ENCODE measurements at regions not wholly inside any gene's neighbourhood (a gene's known extent, or its start where the extent isn't known, plus 50 kb on each side); places are given as distances from the start of the nearest gene placed in this dataset.

DNA sequence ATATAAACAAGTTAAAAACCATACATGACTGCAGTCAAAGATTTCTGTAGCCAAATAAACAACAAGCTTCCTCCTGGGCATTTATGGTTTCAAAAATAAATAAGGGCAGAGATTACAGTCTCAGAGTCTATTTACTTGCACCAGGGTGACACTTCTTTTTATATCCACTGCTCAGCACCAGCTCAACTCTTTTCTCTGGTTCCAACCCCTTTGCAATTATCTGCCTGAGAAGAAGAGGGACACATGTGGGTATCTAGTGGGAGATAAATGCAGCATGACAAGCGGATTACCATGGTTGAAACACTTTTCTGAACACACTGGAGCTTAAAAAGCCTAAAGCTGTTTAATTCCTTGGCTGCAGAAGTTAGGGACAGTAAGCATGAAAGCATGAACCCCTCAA is 311.5 kb downstream of the CNTN3 start:
- Histone ChIP-seq H3K9ac (ENCODE audit: low read length) (no peak overlapping the region), H3K36me3 (ENCODE audit: insufficient read depth, low read length) (no peaks in the 10 kb centered on the region), H3K27me3 (ENCODE audit: insufficient read depth, low read depth, low read length) (no peaks in the 10 kb centered on the region), H3K27ac (ENCODE audit: low read length) (no peak overlapping the region), H4K20me1 (ENCODE audit: insufficient read depth) (no peaks in the 10 kb centered on the region), H3K79me2 (replicated peaks; ENCODE audit: insufficient read depth, low read length) (no peaks in the 10 kb centered on the region), H3K4me3 (ENCODE audit: low read length) (no peak overlapping the region), H3K9me2 (ENCODE audit: insufficient read depth, low read length) (no peaks in the 10 kb centered on the region), H3K9me3 (ENCODE audit: low read length) (no peaks in the 10 kb centered on the region), H2AFZ (ENCODE audit: low read depth, low read length) (no peak overlapping the region), H3F3A (ENCODE audit: insufficient read depth, low read length, poor library complexity, severe bottlenecking) (no peaks in the 10 kb centered on the region), H3K4me2 (ENCODE audit: low read length) (no peak overlapping the region)
- TF ChIP-seq MXI1 (conservative IDR thresholded peaks at IDR 0.05; ENCODE audit: poor library complexity, severe bottlenecking) = no peak

DNA sequence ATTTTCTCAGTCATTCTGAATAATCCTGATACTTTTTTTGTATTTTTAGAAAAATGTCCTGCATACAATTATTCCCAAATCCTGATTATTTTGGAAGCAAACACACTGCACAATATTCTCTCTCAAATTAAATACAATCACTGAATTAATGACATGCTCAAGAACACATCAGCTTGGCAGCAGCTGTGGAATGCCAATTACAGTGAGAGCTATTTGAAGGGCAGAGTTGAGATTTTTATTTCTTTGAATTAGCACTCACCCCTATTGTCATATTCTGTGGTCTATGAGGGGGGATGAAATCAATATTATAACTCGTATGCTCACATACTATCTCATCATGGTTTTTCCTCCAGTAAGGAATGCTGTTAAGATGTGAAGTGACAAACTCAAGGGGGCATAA is 312.2 kb downstream of the CNTN3 start:
- H3F3A ChIP-seq (ENCODE audit: insufficient read depth, low read length, poor library complexity, severe bottlenecking) = no peaks in the 10 kb centered on the region
- H3K27ac ChIP-seq (ENCODE audit: low read length) = no peak overlapping the region
- H3K4me2 ChIP-seq (ENCODE audit: low read length) = no peak overlapping the region
- no peak overlapping the region for H2AFZ ChIP-seq (ENCODE audit: low read depth, low read length)
- H3K4me3 ChIP-seq (ENCODE audit: low read length) = no peak overlapping the region
- H3K9me2 ChIP-seq (ENCODE audit: insufficient read depth, low read length) = no peaks in the 10 kb centered on the region
- no peaks in the 10 kb centered on the region for H3K36me3 ChIP-seq (ENCODE audit: insufficient read depth, low read length)
- H3K27me3 ChIP-seq (ENCODE audit: insufficient read depth, low read depth, low read length) = no peaks in the 10 kb centered on the region
- no peak overlapping the region for H3K9ac ChIP-seq (ENCODE audit: low read length)
- no peaks in the 10 kb centered on the region for H4K20me1 ChIP-seq (ENCODE audit: insufficient read depth)
- no peaks in the 10 kb centered on the region for H3K79me2 ChIP-seq (replicated peaks; ENCODE audit: insufficient read depth, low read length)
- no peaks in the 10 kb centered on the region for H3K9me3 ChIP-seq (ENCODE audit: low read length)
- TF ChIP-seq SMC3 (conservative IDR thresholded peaks at IDR 0.05; ENCODE audit: poor library complexity) = no peak
- TF ChIP-seq CTCF (IDR thresholded peaks at IDR 0.05; ENCODE audit: poor library complexity, severe bottlenecking) = no peak
- TF ChIP-seq POLR2AphosphoS5 (IDR thresholded peaks at IDR 0.05) = no peak
- no peak for TF ChIP-seq EP300 (conservative IDR thresholded peaks at IDR 0.05; ENCODE audit: poor library complexity, severe bottlenecking)
- TF ChIP-seq, protein P1, sequence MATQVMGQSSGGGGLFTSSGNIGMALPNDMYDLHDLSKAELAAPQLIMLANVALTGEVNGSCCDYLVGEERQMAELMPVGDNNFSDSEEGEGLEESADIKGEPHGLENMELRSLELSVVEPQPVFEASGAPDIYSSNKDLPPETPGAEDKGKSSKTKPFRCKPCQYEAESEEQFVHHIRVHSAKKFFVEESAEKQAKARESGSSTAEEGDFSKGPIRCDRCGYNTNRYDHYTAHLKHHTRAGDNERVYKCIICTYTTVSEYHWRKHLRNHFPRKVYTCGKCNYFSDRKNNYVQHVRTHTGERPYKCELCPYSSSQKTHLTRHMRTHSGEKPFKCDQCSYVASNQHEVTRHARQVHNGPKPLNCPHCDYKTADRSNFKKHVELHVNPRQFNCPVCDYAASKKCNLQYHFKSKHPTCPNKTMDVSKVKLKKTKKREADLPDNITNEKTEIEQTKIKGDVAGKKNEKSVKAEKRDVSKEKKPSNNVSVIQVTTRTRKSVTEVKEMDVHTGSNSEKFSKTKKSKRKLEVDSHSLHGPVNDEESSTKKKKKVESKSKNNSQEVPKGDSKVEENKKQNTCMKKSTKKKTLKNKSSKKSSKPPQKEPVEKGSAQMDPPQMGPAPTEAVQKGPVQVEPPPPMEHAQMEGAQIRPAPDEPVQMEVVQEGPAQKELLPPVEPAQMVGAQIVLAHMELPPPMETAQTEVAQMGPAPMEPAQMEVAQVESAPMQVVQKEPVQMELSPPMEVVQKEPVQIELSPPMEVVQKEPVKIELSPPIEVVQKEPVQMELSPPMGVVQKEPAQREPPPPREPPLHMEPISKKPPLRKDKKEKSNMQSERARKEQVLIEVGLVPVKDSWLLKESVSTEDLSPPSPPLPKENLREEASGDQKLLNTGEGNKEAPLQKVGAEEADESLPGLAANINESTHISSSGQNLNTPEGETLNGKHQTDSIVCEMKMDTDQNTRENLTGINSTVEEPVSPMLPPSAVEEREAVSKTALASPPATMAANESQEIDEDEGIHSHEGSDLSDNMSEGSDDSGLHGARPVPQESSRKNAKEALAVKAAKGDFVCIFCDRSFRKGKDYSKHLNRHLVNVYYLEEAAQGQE (IDR thresholded peaks at IDR 0.05; ENCODE audit: borderline replicate concordance) = no peak
- TF ChIP-seq TAF1 (IDR thresholded peaks at IDR 0.05; ENCODE audit: low read depth) = no peak
- no peak for TF ChIP-seq RAD21 (conservative IDR thresholded peaks at IDR 0.05)
- no peak for TF ChIP-seq MXI1 (conservative IDR thresholded peaks at IDR 0.05; ENCODE audit: poor library complexity, severe bottlenecking)
- no peak for TF ChIP-seq EZH2 (IDR thresholded peaks at IDR 0.05; ENCODE audit: borderline replicate concordance, insufficient read depth, low read length, poor library complexity, severe bottlenecking)

- Histone ChIP-seq H3K4me3 (ENCODE audit: low read length) (no peak overlapping the region), H3K9ac (ENCODE audit: low read length) (no peak overlapping the region), H3K79me2 (replicated peaks; ENCODE audit: insufficient read depth, low read length) (no peaks in the 10 kb centered on the region), H3K4me2 (ENCODE audit: low read length) (no peak overlapping the region), H3F3A (ENCODE audit: insufficient read depth, low read length, poor library complexity, severe bottlenecking) (no peaks in the 10 kb centered on the region), H3K36me3 (ENCODE audit: insufficient read depth, low read length) (no peaks in the 10 kb centered on the region), H4K20me1 (ENCODE audit: insufficient read depth) (no peaks in the 10 kb centered on the region), H3K9me2 (ENCODE audit: insufficient read depth, low read length) (no peaks in the 10 kb centered on the region), H3K27me3 (ENCODE audit: insufficient read depth, low read depth, low read length) (no peaks in the 10 kb centered on the region), H3K9me3 (ENCODE audit: low read length) (no peaks in the 10 kb centered on the region), H3K27ac (ENCODE audit: low read length) (no peak overlapping the region), H2AFZ (ENCODE audit: low read depth, low read length) (no peak overlapping the region)
- TF ChIP-seq SMC3 (conservative IDR thresholded peaks at IDR 0.05; ENCODE audit: poor library complexity) (no peak), MXI1 (conservative IDR thresholded peaks at IDR 0.05; ENCODE audit: poor library complexity, severe bottlenecking) (no peak), EZH2 (IDR thresholded peaks at IDR 0.05; ENCODE audit: borderline replicate concordance, insufficient read depth, low read length, poor library complexity, severe bottlenecking) (no peak), RAD21 (conservative IDR thresholded peaks at IDR 0.05) (no peak), EP300 (conservative IDR thresholded peaks at IDR 0.05; ENCODE audit: poor library complexity, severe bottlenecking) (no peak), TAF1 (IDR thresholded peaks at IDR 0.05; ENCODE audit: low read depth) (no peak), POLR2AphosphoS5 (IDR thresholded peaks at IDR 0.05) (no peak), CTCF (IDR thresholded peaks at IDR 0.05; ENCODE audit: poor library complexity, severe bottlenecking) (no peak)
- TF ChIP-seq, protein P1 (IDR thresholded peaks at IDR 0.05; ENCODE audit: borderline replicate concordance) = no peak
Measured at GRCh38 chr3:74301056-74301455, 313.4 kb downstream of the CNTN3 start.
